ENCODE measurements at regions not wholly inside any gene's neighbourhood (a gene's known extent, or its start where the extent isn't known, plus 50 kb on each side); places are given as distances from the start of the nearest gene placed in this dataset.
"Not testable (repeated sequence)": the region's sequence is repeated elsewhere in the genome, so short reads cannot be mapped to it uniquely, and the experiment has no call there.

DNA sequence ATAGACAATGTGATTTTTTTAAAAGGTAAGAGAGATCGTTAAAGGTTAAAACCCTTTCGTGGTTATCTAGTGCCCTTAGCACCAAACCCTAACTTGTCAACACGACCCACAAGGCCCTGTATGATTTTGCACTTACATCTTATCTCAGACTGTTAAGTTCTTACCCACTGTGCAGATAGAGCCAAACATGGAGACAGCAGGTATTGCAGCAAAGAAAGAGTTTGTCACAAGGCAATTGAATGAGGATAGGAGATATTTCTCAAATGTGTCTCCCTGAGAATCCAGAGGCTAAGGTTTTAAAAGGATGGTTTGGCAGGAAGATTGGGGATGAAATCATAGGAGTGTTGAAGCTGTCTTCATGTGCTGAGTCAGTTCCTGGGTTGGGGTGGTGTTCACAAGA lies 313.4 kb downstream of the AEBP2 start:
- H3K4me3 ChIP-seq, result no peak overlapping the region
- in situ Hi-C loops (cut with MboI; ENCODE audit: low pct_unique_long_range_greater_than_20kb in 2 of 9, low sequenced_read_pairs in 9 of 9, unreplicated experiment in 9 of 9), result loop anchor here in 5 of 9 experiments (25.0 kb wide), 2 partner anchors 460 to 860 kb away; no protein-coding TSS in a partner anchor
- no peak overlapping the region for H3K27ac ChIP-seq
- ATAC-seq (replicated peaks in 6 of 8), result no peak
- 33 to 90% (median 83%) methylated on average over 1 to 3 of the region's 3 CpGs; no CpG with 5 or more reads in 1 of the 10 experiments for WGBS, 10 experiments
- H3K4me1 ChIP-seq (replicated peaks in 1 of 2), result no peaks in the 10 kb centered on the region

DNA sequence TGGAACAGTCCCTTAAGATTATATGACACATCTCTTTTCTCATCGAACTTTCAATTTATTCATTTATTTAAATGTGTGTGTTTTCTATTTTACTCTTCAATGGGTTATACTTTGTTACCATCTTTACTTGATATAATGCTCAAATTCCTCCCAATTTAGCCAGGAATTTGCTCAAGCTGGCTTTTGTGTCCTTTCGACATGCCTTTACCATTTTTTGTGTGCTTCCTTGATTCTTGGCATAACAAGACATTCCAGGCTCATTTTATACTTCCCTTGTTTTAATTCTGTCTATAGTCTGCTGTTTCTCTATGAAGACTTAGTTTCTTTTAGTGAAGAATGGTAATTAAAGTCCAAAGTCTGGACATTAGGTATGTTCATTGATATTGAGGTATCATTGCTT lies 315.8 kb downstream of the AEBP2 start:
- Histone ChIP-seq H3K4me1 (replicated peaks in 1 of 2) (no peaks in the 10 kb centered on the region), H3K27ac (no peak overlapping the region), H3K4me3 (no peak overlapping the region)
- ATAC-seq (replicated peaks in 6 of 8), result no peak
- 36 to 100% (median 93%) methylated on average over 1 to 2 of the region's 2 CpGs for WGBS, 10 experiments
- in situ Hi-C loops (cut with MboI; ENCODE audit: low pct_unique_long_range_greater_than_20kb in 2 of 9, low sequenced_read_pairs in 9 of 9, unreplicated experiment in 9 of 9), result loop anchor here in 5 of 9 experiments (25.0 kb wide), 2 partner anchors 457 to 857 kb away; no protein-coding TSS in a partner anchor

- WGBS, 10 experiments, result 0 to 55% (median 35%) methylated on average over 1 to 7 of the region's 7 CpGs; no CpG with 5 or more reads in 1 of the 10 experiments
- in situ Hi-C loops (cut with MboI; ENCODE audit: low pct_unique_long_range_greater_than_20kb in 2 of 9, low sequenced_read_pairs in 9 of 9, unreplicated experiment in 9 of 9), result loop anchor here in 5 of 9 experiments (25.0 kb wide), 2 partner anchors 455 to 855 kb away; no protein-coding TSS in a partner anchor
- Histone ChIP-seq H3K27ac (no peak overlapping the region), H3K4me3 (no peak overlapping the region), H3K4me1 (replicated peaks in 1 of 2) (no peaks in the 10 kb centered on the region)
- peak in 4 of 8 experiments; percentile 31 to 45 (median 38) for ATAC-seq (replicated peaks in 6 of 8)
Measured at GRCh38 chr12:19757317-19757877, 318.1 kb downstream of the AEBP2 start.

DNA sequence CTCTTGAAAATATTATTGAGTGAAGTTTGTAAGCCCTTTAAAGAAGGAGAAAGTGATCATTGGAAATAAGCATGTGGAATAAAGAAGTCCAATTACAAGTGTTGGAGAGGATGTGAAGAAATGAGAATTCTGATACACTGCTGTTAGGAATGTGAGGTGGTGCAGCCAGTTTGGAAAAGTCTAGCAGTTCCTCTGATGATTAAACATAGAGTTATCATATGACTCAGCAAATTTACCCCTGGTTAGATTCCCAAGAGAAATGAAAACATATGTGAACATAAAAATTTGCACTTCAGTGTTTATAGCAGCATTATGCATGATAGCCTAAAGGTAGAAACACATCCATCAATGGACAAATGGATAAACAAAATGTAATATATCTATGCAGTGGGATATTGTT lies 319.9 kb downstream of the AEBP2 start:
- Histone ChIP-seq H3K4me3 (no peak overlapping the region), H3K27ac (no peak overlapping the region), H3K4me1 (replicated peaks in 1 of 2) (no peaks in the 10 kb centered on the region)
- in situ Hi-C loops (cut with MboI; ENCODE audit: low pct_unique_long_range_greater_than_20kb in 2 of 9, low sequenced_read_pairs in 9 of 9, unreplicated experiment in 9 of 9), result loop anchor here in 5 of 9 experiments (25.0 kb wide), 2 partner anchors 453 to 853 kb away; no protein-coding TSS in a partner anchor
- peak in 3 of 8 experiments; percentile 76 to 95 (median 86) for ATAC-seq (replicated peaks in 6 of 8)

DNA sequence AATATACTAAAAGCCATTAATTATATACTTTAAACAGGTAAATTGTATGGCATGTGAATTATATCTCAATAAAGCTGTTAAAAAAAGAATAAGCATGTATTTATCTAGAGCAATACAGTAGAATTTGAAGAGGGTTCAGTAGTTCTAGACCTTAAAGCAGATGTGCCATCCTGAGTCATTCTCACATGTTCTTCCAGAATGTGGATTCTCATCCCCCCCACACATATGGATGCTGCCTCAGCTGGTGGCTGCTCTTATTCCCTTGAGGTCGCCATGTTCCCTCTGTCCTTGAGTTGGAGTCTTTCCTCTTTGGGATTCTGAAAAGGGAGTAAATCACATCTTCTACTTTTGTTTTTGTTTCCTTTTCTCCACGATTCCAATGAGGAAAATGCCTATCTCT lies 321.3 kb downstream of the AEBP2 start:
- Histone ChIP-seq H3K4me1 (replicated peaks in 1 of 2) (no peaks in the 10 kb centered on the region), H3K27ac (no peak overlapping the region), H3K4me3 (no peak overlapping the region)
- WGBS, 10 experiments, result 54 to 100% (median 88%) methylated on average over 1 to 2 of the region's 2 CpGs; no CpG with 5 or more reads in 2 of the 10 experiments
- ATAC-seq (replicated peaks in 6 of 8), result no peak
- in situ Hi-C loops (cut with MboI; ENCODE audit: low pct_unique_long_range_greater_than_20kb in 2 of 9, low sequenced_read_pairs in 9 of 9, unreplicated experiment in 9 of 9), result loop anchor here in 5 of 9 experiments (25.0 kb wide), 2 partner anchors 452 to 852 kb away; no protein-coding TSS in a partner anchor

DNA sequence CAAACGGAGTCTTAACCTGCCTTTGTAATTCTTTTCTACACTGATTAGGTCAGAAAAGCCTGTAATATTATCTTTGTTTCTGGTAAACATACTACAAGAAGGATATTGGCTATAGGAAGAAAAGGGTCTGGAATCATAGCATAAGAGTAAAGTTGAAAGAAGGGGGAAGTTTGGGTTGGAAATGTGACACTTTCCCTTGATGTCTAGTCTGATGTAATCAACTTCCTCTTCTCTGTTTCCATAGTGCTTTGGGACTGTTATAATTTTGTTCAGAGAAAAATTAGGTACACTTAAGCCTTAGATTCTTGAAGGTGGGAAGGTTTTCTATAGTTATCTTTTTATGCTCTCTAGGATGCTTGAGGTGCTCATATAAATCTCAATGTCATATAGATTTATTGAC lies 322.2 kb downstream of the AEBP2 start:
- Histone ChIP-seq H3K4me1 (replicated peaks in 1 of 2) (no peaks in the 10 kb centered on the region), H3K4me3 (no peak overlapping the region), H3K27ac (no peak overlapping the region)
- WGBS, 10 experiments, result 78 to 100% (median 100%) methylated on average over 1 of the region's 1 CpG; no CpG with 5 or more reads in 2 of the 10 experiments
- ATAC-seq (replicated peaks in 6 of 8), result no peak
- in situ Hi-C loops (cut with MboI; ENCODE audit: low pct_unique_long_range_greater_than_20kb in 2 of 9, low sequenced_read_pairs in 9 of 9, unreplicated experiment in 9 of 9), result loop anchor here in 5 of 9 experiments (25.0 kb wide), 2 partner anchors 451 to 851 kb away; no protein-coding TSS in a partner anchor

DNA sequence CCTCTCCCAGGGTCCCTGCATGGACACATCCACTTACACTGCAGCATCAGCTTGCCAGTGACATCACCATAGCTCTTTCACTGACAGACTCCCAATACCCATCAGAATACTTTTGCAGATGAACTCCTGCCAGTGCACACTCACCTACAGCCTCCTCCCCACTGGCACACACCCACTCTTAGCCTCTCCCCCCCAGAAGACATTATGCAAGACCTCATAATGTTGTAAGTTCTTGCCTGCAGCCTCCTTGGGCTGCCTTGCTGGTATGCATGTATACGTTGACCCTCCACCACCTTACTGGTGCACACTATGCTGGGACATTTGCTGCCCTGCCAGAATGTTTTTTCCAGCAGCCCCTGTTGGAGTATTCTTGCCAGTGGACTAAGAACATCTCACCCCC lies 324.2 kb downstream of the AEBP2 start:
- H3K27ac ChIP-seq, result no peak overlapping the region
- no peak overlapping the region for H3K4me3 ChIP-seq
- ATAC-seq (replicated peaks in 6 of 8), result no peak
- in situ Hi-C loops (cut with MboI; ENCODE audit: low pct_unique_long_range_greater_than_20kb in 2 of 9, low sequenced_read_pairs in 9 of 9, unreplicated experiment in 9 of 9), result loop anchor here in 5 of 9 experiments (25.0 kb wide), 2 partner anchors 449 to 849 kb away; no protein-coding TSS in a partner anchor
- H3K4me1 ChIP-seq (replicated peaks in 1 of 2), result no peaks in the 10 kb centered on the region
- 40 to 100% (median 76%) methylated on average over 1 of the region's 1 CpG; no CpG with 5 or more reads in 6 of the 10 experiments for WGBS, 10 experiments

GRCh38 chr12:19764408-19764807 lies 325.1 kb downstream of the AEBP2 start:
- Histone ChIP-seq H3K27ac (no peak overlapping the region), H3K4me3 (no peak overlapping the region), H3K4me1 (replicated peaks in 1 of 2) (no peaks in the 10 kb centered on the region)
- in situ Hi-C loops (cut with MboI; ENCODE audit: low pct_unique_long_range_greater_than_20kb in 2 of 9, low sequenced_read_pairs in 9 of 9, unreplicated experiment in 9 of 9), result loop anchor here in 5 of 9 experiments (25.0 kb wide), 2 partner anchors 448 to 848 kb away; no protein-coding TSS in a partner anchor
- WGBS, 10 experiments, result 50 to 91% (median 75%) methylated on average over 1 to 3 of the region's 3 CpGs
- no peak for ATAC-seq (replicated peaks in 6 of 8)

- in situ Hi-C loops (cut with MboI; ENCODE audit: low pct_unique_long_range_greater_than_20kb in 2 of 9, low sequenced_read_pairs in 9 of 9, unreplicated experiment in 9 of 9), result loop anchor here in 5 of 9 experiments (25.0 kb wide), 2 partner anchors 440 to 840 kb away; no protein-coding TSS in a partner anchor
Measured at GRCh38 chr12:19771858-19772257, 332.6 kb downstream of the AEBP2 start.

GRCh38 chr12:19772776-19773175 lies 333.5 kb downstream of the AEBP2 start:
- no peaks in the 10 kb centered on the region for H3K4me1 ChIP-seq (replicated peaks in 1 of 2)
- in situ Hi-C loops (cut with MboI; ENCODE audit: low pct_unique_long_range_greater_than_20kb in 2 of 9, low sequenced_read_pairs in 9 of 9, unreplicated experiment in 9 of 9), result loop anchor here in 5 of 9 experiments (25.0 kb wide), 2 partner anchors 440 to 840 kb away; no protein-coding TSS in a partner anchor
- no peak overlapping the region for H3K27ac ChIP-seq
- 42 to 97% (median 73%) methylated on average over 2 to 3 of the region's 3 CpGs; no CpG with 5 or more reads in 2 of the 10 experiments for WGBS, 10 experiments
- H3K4me3 ChIP-seq, result no peak overlapping the region
- ATAC-seq (replicated peaks in 6 of 8), result no peak

More at GRCh38 chr12:19771858-19772257, 332.6 kb downstream of the AEBP2 start:
- Histone ChIP-seq H3K4me3 (no peak overlapping the region), H3K27ac (no peak overlapping the region), H3K4me1 (replicated peaks in 1 of 2) (no peaks in the 10 kb centered on the region)
- 0 to 100% (median 50%) methylated on average over 1 to 2 of the region's 2 CpGs; no CpG with 5 or more reads in 1 of the 10 experiments for WGBS, 10 experiments
- ATAC-seq (replicated peaks in 6 of 8), result peak in 1 of 8 experiments; percentile 69

DNA sequence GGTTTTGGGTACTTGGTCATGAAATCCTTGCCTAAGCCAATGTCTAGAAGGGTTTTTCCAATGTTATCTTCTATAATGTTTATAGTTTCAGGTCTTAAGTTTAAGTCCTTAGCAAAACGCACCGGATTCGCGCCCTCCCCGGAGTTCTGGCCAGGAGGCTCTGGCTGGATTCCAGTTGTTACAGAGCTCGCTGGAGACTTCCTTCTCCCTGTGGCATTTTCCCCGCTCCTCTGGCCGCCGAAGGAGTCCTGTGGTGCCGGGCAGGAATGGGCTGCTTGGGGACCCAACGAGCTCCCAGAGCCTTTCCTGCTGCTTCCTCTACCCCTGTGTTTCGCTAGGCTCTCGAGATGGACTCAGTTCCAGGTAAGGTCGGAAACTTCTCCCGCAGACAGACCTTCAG lies 335.9 kb downstream of the AEBP2 start:
- Histone ChIP-seq H3K27ac (no peak overlapping the region), H3K4me3 (no peak overlapping the region), H3K4me1 (replicated peaks in 1 of 2) (peaks cover 0 to 10% of the 10 kb centered on the region in 2 donors)
- in situ Hi-C loops (cut with MboI; ENCODE audit: low pct_unique_long_range_greater_than_20kb in 2 of 9, low sequenced_read_pairs in 9 of 9, unreplicated experiment in 9 of 9), result no loop called here
- no peak for ATAC-seq (replicated peaks in 6 of 8)
- WGBS, 10 experiments, result 91 to 100% (median 95%) methylated on average over 4 to 11 of the region's 15 CpGs; no CpG with 5 or more reads in 1 of the 10 experiments

DNA sequence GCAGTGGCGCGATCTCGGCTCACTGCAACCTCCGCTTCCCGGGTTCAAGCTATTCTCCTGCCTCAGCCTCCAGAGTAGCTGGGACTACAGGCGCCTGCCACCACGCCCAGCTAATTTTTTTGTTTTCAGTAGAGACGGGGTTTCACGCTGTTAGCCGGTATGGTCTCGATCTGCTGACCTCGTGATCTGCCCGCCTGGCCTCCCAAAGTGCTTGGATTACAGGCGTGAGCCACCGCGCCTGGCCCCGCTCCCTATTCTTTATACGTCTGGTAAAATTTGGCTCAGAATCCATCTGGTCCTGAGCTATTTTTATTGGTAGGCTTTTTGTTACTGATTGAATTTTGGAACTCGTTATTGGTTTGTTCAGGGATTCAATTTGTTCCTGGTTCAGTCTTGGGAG lies 336.7 kb downstream of the AEBP2 start:
- ATAC-seq (replicated peaks in 6 of 8); in situ Hi-C loops (cut with MboI; ENCODE audit: low pct_unique_long_range_greater_than_20kb in 2 of 9, low sequenced_read_pairs in 9 of 9, unreplicated experiment in 9 of 9); H3K4me3 ChIP-seq; H3K27ac ChIP-seq: not testable (repeated sequence)
- 83 to 100% (median 93%) methylated on average over 1 to 11 of the region's 19 CpGs; no CpG with 5 or more reads in 2 of the 10 experiments for WGBS, 10 experiments
- H3K4me1 ChIP-seq (replicated peaks in 1 of 2), result peaks cover 0 to 10% of the 10 kb centered on the region in 2 donors

- Histone ChIP-seq H3K4me1 (replicated peaks in 1 of 2) (peaks cover 0 to 10% of the 10 kb centered on the region in 2 donors), H3K4me3 (no peak overlapping the region), H3K27ac (no peak overlapping the region)
- WGBS, 10 experiments, result 0 to 92% (median 70%) methylated on average over 2 to 3 of the region's 3 CpGs
- ATAC-seq (replicated peaks in 6 of 8), result peak in 2 of 8 experiments; percentile 40 to 66
- in situ Hi-C loops (cut with MboI; ENCODE audit: low pct_unique_long_range_greater_than_20kb in 2 of 9, low sequenced_read_pairs in 9 of 9, unreplicated experiment in 9 of 9), result no loop called here
Measured at GRCh38 chr12:19778172-19778571, 338.9 kb downstream of the AEBP2 start.
